Mucosa of rectum (tissue), 2 donors: ENCODE measurements at regions not wholly inside any gene's neighbourhood (a gene's known extent, or its start where the extent isn't known, plus 50 kb on each side); places are given as distances from the start of the nearest gene placed in this dataset.

Experiments used
- H3K27ac ChIP-seq, 2 donors: one replicate each; pipeline ENCODE4 v1.7.0; 2013; ENCODE audit warnings: inconsistent platforms in 2 of 2, low read depth in 2 of 2, low read length in 2 of 2
- H3K27me3 ChIP-seq, 2 donors: one replicate each; pipeline ENCODE4 v1.7.0; 2013; ENCODE audit warnings: low read length in 2 of 2; ENCODE audit not compliant: control insufficient read depth in 2 of 2, insufficient read depth in 2 of 2
- H3K36me3 ChIP-seq, 2 donors: one replicate each; pipeline ENCODE4 v1.7.0; 2013; ENCODE audit warnings: low read length in 2 of 2; ENCODE audit not compliant: control insufficient read depth in 2 of 2, insufficient read depth in 2 of 2
- H3K4me1 ChIP-seq, 2 donors: one replicate each; pipeline ENCODE4 v1.7.0; 2013; ENCODE audit warnings: low read length in 2 of 2, mild to moderate bottlenecking in 1 of 2; ENCODE audit not compliant: control insufficient read depth in 2 of 2, insufficient read depth in 2 of 2
- H3K4me3 ChIP-seq, 2 donors: one replicate each; pipeline ENCODE4 v1.7.0; 2013; ENCODE audit warnings: low read length in 2 of 2
- H3K9ac ChIP-seq, 2 donors: one replicate each; pipeline ENCODE4 v1.7.0; 2013; ENCODE audit warnings: low read length in 2 of 2, low read depth in 1 of 2, mild to moderate bottlenecking in 1 of 2
- H3K9me3 ChIP-seq, 2 donors: one replicate each; pipeline ENCODE4 v1.7.0; 2013; ENCODE audit warnings: low read length in 2 of 2; ENCODE audit not compliant: control insufficient read depth in 2 of 2
- donor health status: healthy.
- donor health status: Normal muscosa, but diverticular disease.

GRCh38 chr12:90299666-90300065, 591.0 kb upstream of the ATP2B1 start:
- peak overlapping the region in 1 of 2 donors; percentile 13 for H3K4me3 ChIP-seq
- no peaks in the 10 kb centered on the region for H3K36me3 ChIP-seq
- no peaks in the 10 kb centered on the region for H3K27me3 ChIP-seq
- H3K9ac ChIP-seq: no peak overlapping the region
- H3K27ac ChIP-seq: no peak overlapping the region
- no peaks in the 10 kb centered on the region for H3K9me3 ChIP-seq
- H3K4me1 ChIP-seq: no peaks in the 10 kb centered on the region

- H3K4me1 ChIP-seq: no peaks in the 10 kb centered on the region
- H3K4me3 ChIP-seq: peak overlapping the region in 1 of 2 donors; percentile 20
- no peak overlapping the region for H3K9ac ChIP-seq
- no peaks in the 10 kb centered on the region for H3K9me3 ChIP-seq
- no peaks in the 10 kb centered on the region for H3K36me3 ChIP-seq
- H3K27me3 ChIP-seq: no peaks in the 10 kb centered on the region
- H3K27ac ChIP-seq: no peak overlapping the region
Observed at GRCh38 chr12:90299121-90299520, 590.5 kb upstream of the ATP2B1 start.

GRCh38 chr12:90298289-90298948, 589.8 kb upstream of the ATP2B1 start:
- H3K27ac ChIP-seq: no peak overlapping the region
- H3K27me3 ChIP-seq: no peaks in the 10 kb centered on the region
- no peak overlapping the region for H3K4me3 ChIP-seq
- no peaks in the 10 kb centered on the region for H3K9me3 ChIP-seq
- no peak overlapping the region for H3K9ac ChIP-seq
- no peaks in the 10 kb centered on the region for H3K4me1 ChIP-seq
- H3K36me3 ChIP-seq: no peaks in the 10 kb centered on the region

GRCh38 chr12:90295858-90296257, 587.2 kb upstream of the ATP2B1 start:
- no peaks in the 10 kb centered on the region for H3K36me3 ChIP-seq
- H3K27me3 ChIP-seq: no peaks in the 10 kb centered on the region
- H3K4me3 ChIP-seq: no peak overlapping the region
- H3K9ac ChIP-seq: no peak overlapping the region
- no peak overlapping the region for H3K27ac ChIP-seq
- no peaks in the 10 kb centered on the region for H3K4me1 ChIP-seq
- H3K9me3 ChIP-seq: no peaks in the 10 kb centered on the region

- H3K4me3 ChIP-seq: no peak overlapping the region
- H3K4me1 ChIP-seq: no peaks in the 10 kb centered on the region
- H3K27me3 ChIP-seq: no peaks in the 10 kb centered on the region
- H3K27ac ChIP-seq: no peak overlapping the region
- no peaks in the 10 kb centered on the region for H3K36me3 ChIP-seq
- no peaks in the 10 kb centered on the region for H3K9me3 ChIP-seq
- no peak overlapping the region for H3K9ac ChIP-seq
Observed at GRCh38 chr12:90292183-90292582, 583.5 kb upstream of the ATP2B1 start.

GRCh38 chr12:90290980-90291975, 582.6 kb upstream of the ATP2B1 start:
- Histone ChIP-seq H3K36me3 (no peaks in the 10 kb centered on the region), H3K27me3 (no peaks in the 10 kb centered on the region), H3K9ac (no peak overlapping the region), H3K4me1 (no peaks in the 10 kb centered on the region), H3K9me3 (no peaks in the 10 kb centered on the region), H3K27ac (no peak overlapping the region), H3K4me3 (no peak overlapping the region)

GRCh38 chr12:90287585-90287984, 578.9 kb upstream of the ATP2B1 start:
- Histone ChIP-seq H3K27me3 (no peaks in the 10 kb centered on the region), H3K4me1 (no peaks in the 10 kb centered on the region), H3K27ac (no peak overlapping the region), H3K4me3 (no peak overlapping the region), H3K9me3 (no peaks in the 10 kb centered on the region), H3K36me3 (no peaks in the 10 kb centered on the region), H3K9ac (no peak overlapping the region)

- no peaks in the 10 kb centered on the region for H3K9me3 ChIP-seq
- H3K9ac ChIP-seq: no peak overlapping the region
- H3K36me3 ChIP-seq: no peaks in the 10 kb centered on the region
- H3K4me3 ChIP-seq: no peak overlapping the region
- no peak overlapping the region for H3K27ac ChIP-seq
- H3K4me1 ChIP-seq: no peaks in the 10 kb centered on the region
- H3K27me3 ChIP-seq: no peaks in the 10 kb centered on the region
Observed at GRCh38 chr12:90281154-90281868, 572.7 kb upstream of the ATP2B1 start.

GRCh38 chr12:90280564-90281058, 572.0 kb upstream of the ATP2B1 start:
- no peaks in the 10 kb centered on the region for H3K9me3 ChIP-seq
- no peak overlapping the region for H3K4me3 ChIP-seq
- H3K27me3 ChIP-seq: no peaks in the 10 kb centered on the region
- no peak overlapping the region for H3K27ac ChIP-seq
- no peaks in the 10 kb centered on the region for H3K4me1 ChIP-seq
- H3K9ac ChIP-seq: no peak overlapping the region
- no peaks in the 10 kb centered on the region for H3K36me3 ChIP-seq

GRCh38 chr12:90280033-90280432, 571.4 kb upstream of the ATP2B1 start:
- Histone ChIP-seq H3K4me3 (no peak overlapping the region), H3K27me3 (no peaks in the 10 kb centered on the region), H3K36me3 (no peaks in the 10 kb centered on the region), H3K27ac (no peak overlapping the region), H3K9ac (no peak overlapping the region), H3K9me3 (no peaks in the 10 kb centered on the region), H3K4me1 (no peaks in the 10 kb centered on the region)
